OCI-LY1 (cell line): ENCODE measurements at regions not wholly inside any gene's neighbourhood (a gene's known extent, or its start where the extent isn't known, plus 50 kb on each side); places are given as distances from the start of the nearest gene placed in this dataset.

Experiments
- CTCF ChIP-seq: fragments of 200-600 bp; sonication (generic), shearing (Covaris generic); IDR thresholded peaks from 2 replicates; pipeline ENCODE4 v1.5.1; 2017; ENCODE audit warnings: mild to moderate bottlenecking, antibody characterized with exemption, low read length, moderate library complexity, mixed read lengths
- EZH2 ChIP-seq: fragments of 200-600 bp; sonication (generic), shearing (Covaris generic); IDR thresholded peaks from 2 replicates; pipeline ENCODE4 v1.8.0; 2017; ENCODE audit warnings: borderline replicate concordance, mixed run types, mild to moderate bottlenecking, antibody characterized with exemption, low read length, moderate library complexity, mixed read lengths

GRCh38 chr12:76666290-76666835 is 97.6 kb upstream of the ZDHHC17 start:
- TF ChIP-seq CTCF (no peak), EZH2 (no peak)
